ENCODE measurements at regions not wholly inside any gene's neighbourhood (a gene's known extent, or its start where the extent isn't known, plus 50 kb on each side); places are given as distances from the start of the nearest gene placed in this dataset.

DNA sequence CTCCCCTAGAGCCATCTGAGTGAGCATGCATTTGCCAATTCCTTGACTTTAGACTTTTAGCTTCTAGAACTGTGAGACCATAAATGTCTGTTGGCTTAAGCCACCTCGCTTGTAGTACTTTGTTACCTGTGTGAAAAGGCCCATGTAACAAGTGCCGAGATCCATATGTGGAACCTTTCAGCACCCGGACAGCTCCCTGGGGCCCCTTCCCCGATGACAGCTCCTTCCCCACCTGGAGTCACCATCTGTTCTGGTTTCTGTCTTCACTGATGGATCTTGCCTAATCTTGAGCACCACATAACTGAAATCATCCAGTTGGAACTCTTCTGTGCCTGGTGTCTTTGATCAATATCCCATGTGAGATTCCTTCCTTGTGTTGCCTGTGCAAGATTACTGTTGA, 78.9 kb upstream of the EEF2KMT start:
- Histone ChIP-seq H3K4me1 (ENCODE audit: control insufficient read depth in 1 of 2, insufficient read depth in 2 of 2, low read length in 2 of 2) (no peaks in the 10 kb centered on the region), H3K4me3 (replicated peaks in 1 of 2; ENCODE audit: low read depth in 1 of 2, low read length in 2 of 2) (no peak overlapping the region), H3K36me3 (ENCODE audit: control insufficient read depth in 1 of 2, insufficient read depth in 2 of 2, low read length in 2 of 2) (no peaks in the 10 kb centered on the region), H4K20me1 (ENCODE audit: insufficient read depth) (no peaks in the 10 kb centered on the region), H3K4me2 (ENCODE audit: low read length) (no peak overlapping the region), H3K79me2 (ENCODE audit: insufficient read depth, low read length) (no peaks in the 10 kb centered on the region), H3K27me3 (ENCODE audit: insufficient read depth, low read length) (no peaks in the 10 kb centered on the region), H3K9me3 (ENCODE audit: control insufficient read depth in 1 of 2, insufficient read depth in 1 of 2, low read depth in 1 of 2, low read length in 2 of 2) (no peaks in the 10 kb centered on the region), H3K9me2 (ENCODE audit: insufficient read depth) (no peaks in the 10 kb centered on the region), H3K27ac (ENCODE audit: low read depth, low read length) (no peak overlapping the region), H2AFZ (ENCODE audit: low read depth, low read length, poor library complexity, severe bottlenecking) (no peak overlapping the region), H3K9ac (ENCODE audit: low read length) (no peak overlapping the region)
- ATAC-seq (no peak), DNase-seq (ENCODE audit: low read depth, low spot score) (no peak)
- TF ChIP-seq, protein P1, sequence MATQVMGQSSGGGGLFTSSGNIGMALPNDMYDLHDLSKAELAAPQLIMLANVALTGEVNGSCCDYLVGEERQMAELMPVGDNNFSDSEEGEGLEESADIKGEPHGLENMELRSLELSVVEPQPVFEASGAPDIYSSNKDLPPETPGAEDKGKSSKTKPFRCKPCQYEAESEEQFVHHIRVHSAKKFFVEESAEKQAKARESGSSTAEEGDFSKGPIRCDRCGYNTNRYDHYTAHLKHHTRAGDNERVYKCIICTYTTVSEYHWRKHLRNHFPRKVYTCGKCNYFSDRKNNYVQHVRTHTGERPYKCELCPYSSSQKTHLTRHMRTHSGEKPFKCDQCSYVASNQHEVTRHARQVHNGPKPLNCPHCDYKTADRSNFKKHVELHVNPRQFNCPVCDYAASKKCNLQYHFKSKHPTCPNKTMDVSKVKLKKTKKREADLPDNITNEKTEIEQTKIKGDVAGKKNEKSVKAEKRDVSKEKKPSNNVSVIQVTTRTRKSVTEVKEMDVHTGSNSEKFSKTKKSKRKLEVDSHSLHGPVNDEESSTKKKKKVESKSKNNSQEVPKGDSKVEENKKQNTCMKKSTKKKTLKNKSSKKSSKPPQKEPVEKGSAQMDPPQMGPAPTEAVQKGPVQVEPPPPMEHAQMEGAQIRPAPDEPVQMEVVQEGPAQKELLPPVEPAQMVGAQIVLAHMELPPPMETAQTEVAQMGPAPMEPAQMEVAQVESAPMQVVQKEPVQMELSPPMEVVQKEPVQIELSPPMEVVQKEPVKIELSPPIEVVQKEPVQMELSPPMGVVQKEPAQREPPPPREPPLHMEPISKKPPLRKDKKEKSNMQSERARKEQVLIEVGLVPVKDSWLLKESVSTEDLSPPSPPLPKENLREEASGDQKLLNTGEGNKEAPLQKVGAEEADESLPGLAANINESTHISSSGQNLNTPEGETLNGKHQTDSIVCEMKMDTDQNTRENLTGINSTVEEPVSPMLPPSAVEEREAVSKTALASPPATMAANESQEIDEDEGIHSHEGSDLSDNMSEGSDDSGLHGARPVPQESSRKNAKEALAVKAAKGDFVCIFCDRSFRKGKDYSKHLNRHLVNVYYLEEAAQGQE (IDR thresholded peaks at IDR 0.05; ENCODE audit: low read depth) = peak; percentile 47
- TF ChIP-seq ZNF274 (IDR thresholded peaks at IDR 0.05; ENCODE audit: low read depth, low read length) = no peak
- BruUV-seq (replicated peaks) = no TSS peak
- ChIA-PET RAD21 (ENCODE audit: low non-redundant PET in 1 of 2, low total read pairs in 2 of 2, uncharacterized antibody in 2 of 2, unreplicated experiment in 2 of 2) (no interaction called here), POLR2A (no interaction called here), CTCF (no interaction called here)
- intact Hi-C loops (cut with micrococcal nuclease) = no loop called here

- CTCF ChIA-PET = no interaction called here
- no peak overlapping the region for H3K4me3 ChIP-seq (replicated peaks in 1 of 2; ENCODE audit: low read depth in 1 of 2, low read length in 2 of 2)
- no peaks in the 10 kb centered on the region for H3K27me3 ChIP-seq (ENCODE audit: insufficient read depth, low read length)
- no peaks in the 10 kb centered on the region for H3K79me2 ChIP-seq (ENCODE audit: insufficient read depth, low read length)
- BruUV-seq (replicated peaks) = no TSS peak
- DNase-seq (ENCODE audit: low read depth, low spot score) = no peak
- POLR2A ChIA-PET = no interaction called here
- no peak overlapping the region for H3K9ac ChIP-seq (ENCODE audit: low read length)
- ATAC-seq = no peak
- no peak overlapping the region for H2AFZ ChIP-seq (ENCODE audit: low read depth, low read length, poor library complexity, severe bottlenecking)
- RAD21 ChIA-PET (ENCODE audit: low non-redundant PET in 1 of 2, low total read pairs in 2 of 2, uncharacterized antibody in 2 of 2, unreplicated experiment in 2 of 2) = no interaction called here
- H3K36me3 ChIP-seq (ENCODE audit: control insufficient read depth in 1 of 2, insufficient read depth in 2 of 2, low read length in 2 of 2) = no peaks in the 10 kb centered on the region
- H3K4me1 ChIP-seq (ENCODE audit: control insufficient read depth in 1 of 2, insufficient read depth in 2 of 2, low read length in 2 of 2) = no peaks in the 10 kb centered on the region
- no peak for TF ChIP-seq SIN3A (IDR thresholded peaks at IDR 0.05; ENCODE audit: low read depth)
- no peak for TF ChIP-seq TCF7L2 (IDR thresholded peaks at IDR 0.05; ENCODE audit: borderline replicate concordance, extremely low read depth, insufficient read depth, insufficient read length)
- no peak for TF ChIP-seq ELF1 (IDR thresholded peaks at IDR 0.05; ENCODE audit: borderline replicate concordance, low read depth)
- no peak for TF ChIP-seq SRF (IDR thresholded peaks at IDR 0.05; ENCODE audit: low read depth)
- no peak for TF ChIP-seq FOSL1 (IDR thresholded peaks at IDR 0.05; ENCODE audit: low read depth)
- no peak for TF ChIP-seq POLR2A (IDR thresholded peaks at IDR 0.05; ENCODE audit: borderline replicate concordance, extremely low read depth, insufficient read depth, insufficient read length)
- TF ChIP-seq ATF3 (IDR thresholded peaks at IDR 0.05) = no peak
- TF ChIP-seq ZFX (IDR thresholded peaks at IDR 0.05) = no peak
- no peak for TF ChIP-seq EZH2phosphoT487 (IDR thresholded peaks at IDR 0.05; ENCODE audit: borderline replicate concordance)
- no peak for TF ChIP-seq RAD21 (IDR thresholded peaks at IDR 0.05; ENCODE audit: low read depth)
- no peak for TF ChIP-seq EZH2 (IDR thresholded peaks at IDR 0.05)
- H3K9me2 ChIP-seq (ENCODE audit: insufficient read depth) = no peaks in the 10 kb centered on the region
- H3K27ac ChIP-seq (ENCODE audit: low read depth, low read length) = no peak overlapping the region
- H3K9me3 ChIP-seq (ENCODE audit: control insufficient read depth in 1 of 2, insufficient read depth in 1 of 2, low read depth in 1 of 2, low read length in 2 of 2) = no peaks in the 10 kb centered on the region
- H3K4me2 ChIP-seq (ENCODE audit: low read length) = no peak overlapping the region
- no peaks in the 10 kb centered on the region for H4K20me1 ChIP-seq (ENCODE audit: insufficient read depth)
- intact Hi-C loops (cut with micrococcal nuclease) = no loop called here
Measured at GRCh38 chr16:5175266-5175665, 77.7 kb upstream of the EEF2KMT start.
